GM04504 (cell line): ENCODE measurements at regions not wholly inside any gene's neighbourhood (a gene's known extent, or its start where the extent isn't known, plus 50 kb on each side); places are given as distances from the start of the nearest gene placed in this dataset.

Experiments
- DNase-seq: peaks from one replicate; pipeline ENCODE4 v3.0.0-alpha.2; 2012; ENCODE audit warnings: low read depth

GRCh38 chr20:60430516-60431001, 472.3 kb downstream of the CDH26 start:
- DNase-seq = no peak

DNA sequence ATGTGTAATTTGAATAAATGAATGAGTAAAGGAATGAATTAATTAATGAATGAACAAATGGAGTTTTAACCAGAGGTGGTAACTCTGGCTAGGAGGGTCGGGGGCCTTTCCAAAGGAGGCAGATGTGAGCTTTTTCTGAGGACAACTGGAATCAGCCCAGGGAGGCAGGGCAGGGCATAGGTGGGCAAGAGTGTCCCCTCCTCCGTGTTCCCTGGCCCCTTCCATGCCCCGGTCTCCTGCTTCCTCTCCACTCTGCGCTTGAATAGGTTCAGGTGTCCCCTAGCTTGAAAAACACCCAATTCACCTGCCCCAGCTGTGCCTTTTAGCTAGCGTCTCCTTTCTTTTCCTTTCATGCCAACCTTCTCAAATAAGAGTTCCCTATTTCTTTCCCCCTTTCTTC, 473.1 kb downstream of the CDH26 start:
- DNase-seq = no peak

DNA sequence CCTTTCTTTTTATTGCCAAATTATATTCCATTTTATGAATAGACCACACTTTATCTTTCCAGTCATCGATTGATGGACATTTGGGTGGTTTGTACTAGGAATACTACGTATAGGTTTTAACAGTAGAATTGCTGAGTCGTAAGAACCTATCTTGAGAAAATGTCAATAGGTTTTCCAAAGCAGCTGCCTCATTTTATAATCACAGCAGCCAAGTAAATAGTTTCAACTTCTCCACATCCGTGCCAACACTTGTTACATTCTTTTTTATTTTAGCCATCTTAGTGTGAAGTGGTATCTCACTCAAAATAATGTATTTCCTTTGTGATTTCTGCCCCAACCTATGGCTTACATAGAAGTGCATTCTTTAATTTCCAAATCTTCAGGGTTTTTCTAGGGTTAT, 479.2 kb downstream of the CDH26 start:
- no peak for DNase-seq

- no peak for DNase-seq
These were observed 488.3 kb downstream of the CDH26 start for GRCh38 chr20:60446267-60447111.

GRCh38 chr20:60447703-60448102, 489.5 kb downstream of the CDH26 start:
- DNase-seq = no peak

- DNase-seq = no peak
These were observed 495.4 kb downstream of the CDH26 start for GRCh38 chr20:60453388-60454246.

DNA sequence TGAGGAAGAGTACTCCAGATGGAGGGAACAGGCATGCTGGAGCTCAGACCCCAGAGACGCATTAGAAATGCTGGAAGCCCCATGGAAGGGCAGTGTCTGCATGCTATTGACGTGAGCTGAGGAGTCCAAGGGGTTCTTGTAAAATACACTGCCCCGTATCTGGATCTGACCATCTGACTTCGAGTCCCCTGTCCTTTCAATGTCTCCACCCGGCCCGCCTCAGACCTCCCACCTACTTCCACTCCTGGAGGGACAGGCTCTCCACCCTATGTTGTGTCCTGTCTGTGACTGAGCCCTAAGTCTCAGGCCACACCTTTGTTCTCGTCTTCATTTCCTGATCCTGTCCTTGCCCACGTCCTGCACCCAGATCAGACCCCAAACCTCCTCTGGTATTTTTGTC, 496.3 kb downstream of the CDH26 start:
- no peak for DNase-seq

DNA sequence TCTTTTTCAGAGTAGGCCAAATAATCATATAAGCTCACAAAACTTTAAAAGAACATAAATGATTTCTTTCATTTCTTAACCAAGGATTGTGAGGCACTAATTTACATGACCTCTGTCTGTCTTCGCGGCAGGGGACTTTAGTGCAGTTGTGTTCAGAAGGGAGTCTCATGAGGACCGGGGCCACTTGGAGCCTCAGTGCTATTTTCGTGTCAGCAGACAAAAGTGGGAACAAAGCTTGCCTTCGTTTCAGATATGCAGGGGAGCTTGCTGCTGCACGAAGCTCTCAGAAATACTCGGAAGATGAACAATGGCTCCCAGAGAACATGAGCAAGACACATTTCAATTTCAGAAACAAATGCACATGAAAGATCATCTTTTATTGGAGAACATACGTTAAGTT, 497.0 kb downstream of the CDH26 start:
- DNase-seq = no peak

DNA sequence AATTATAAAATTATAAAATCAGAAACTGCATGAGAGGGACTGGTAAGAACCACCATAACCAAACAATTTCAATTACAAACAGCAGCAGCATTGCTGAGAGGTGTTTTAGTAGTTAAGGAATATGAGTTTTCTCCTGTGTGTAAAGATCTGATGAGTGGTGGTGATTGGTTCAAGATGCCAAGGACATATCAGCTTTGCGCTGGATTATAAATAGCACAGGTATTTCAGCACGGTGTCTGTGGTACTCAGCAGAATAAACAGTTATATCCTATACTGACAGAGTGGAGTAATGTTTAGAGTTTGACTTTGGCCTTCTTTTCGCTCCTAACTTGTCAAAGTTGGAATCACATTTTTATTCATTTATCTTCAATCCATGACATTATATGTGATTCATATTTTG, 501.0 kb downstream of the CDH26 start:
- DNase-seq = no peak

DNA sequence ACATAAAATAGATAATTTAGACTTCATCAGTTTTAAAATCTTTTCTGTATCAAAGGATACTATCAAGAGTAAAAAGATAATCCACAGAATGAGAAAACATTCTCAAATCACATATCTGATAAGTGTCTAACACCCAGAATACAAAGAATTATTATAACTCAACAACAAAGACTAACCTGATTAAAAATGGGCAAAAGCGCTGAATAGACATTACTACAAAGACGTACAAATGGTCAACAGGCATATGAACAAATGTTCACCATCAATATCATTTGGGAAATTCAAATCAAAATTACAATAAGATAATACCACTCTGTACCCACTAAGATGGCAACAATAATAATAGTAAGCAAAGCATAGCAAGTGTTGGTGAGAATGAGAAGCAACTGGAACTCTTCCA, 503.8 kb downstream of the CDH26 start:
- no peak for DNase-seq

DNA sequence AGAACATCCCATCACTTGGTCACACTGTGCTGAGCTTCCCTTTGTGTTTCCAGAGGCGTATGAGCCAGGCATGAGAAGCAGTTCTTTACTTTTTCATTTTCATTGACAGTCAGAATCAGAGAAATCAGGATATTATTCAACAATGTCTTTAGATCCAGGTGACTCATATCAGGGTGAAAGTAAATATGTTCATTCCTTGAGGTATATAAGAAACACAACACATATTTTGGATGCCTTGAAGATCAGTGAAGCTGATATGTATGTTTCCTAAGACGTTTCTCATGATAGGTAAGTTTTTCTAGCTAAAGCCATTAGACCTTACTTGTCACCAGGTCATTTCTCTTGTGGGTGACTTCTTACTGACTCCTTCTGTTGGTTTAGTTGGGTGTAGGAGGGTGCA, 505.6 kb downstream of the CDH26 start:
- DNase-seq = no peak

GRCh38 chr20:60465439-60465838, 507.2 kb downstream of the CDH26 start:
- no peak for DNase-seq

DNA sequence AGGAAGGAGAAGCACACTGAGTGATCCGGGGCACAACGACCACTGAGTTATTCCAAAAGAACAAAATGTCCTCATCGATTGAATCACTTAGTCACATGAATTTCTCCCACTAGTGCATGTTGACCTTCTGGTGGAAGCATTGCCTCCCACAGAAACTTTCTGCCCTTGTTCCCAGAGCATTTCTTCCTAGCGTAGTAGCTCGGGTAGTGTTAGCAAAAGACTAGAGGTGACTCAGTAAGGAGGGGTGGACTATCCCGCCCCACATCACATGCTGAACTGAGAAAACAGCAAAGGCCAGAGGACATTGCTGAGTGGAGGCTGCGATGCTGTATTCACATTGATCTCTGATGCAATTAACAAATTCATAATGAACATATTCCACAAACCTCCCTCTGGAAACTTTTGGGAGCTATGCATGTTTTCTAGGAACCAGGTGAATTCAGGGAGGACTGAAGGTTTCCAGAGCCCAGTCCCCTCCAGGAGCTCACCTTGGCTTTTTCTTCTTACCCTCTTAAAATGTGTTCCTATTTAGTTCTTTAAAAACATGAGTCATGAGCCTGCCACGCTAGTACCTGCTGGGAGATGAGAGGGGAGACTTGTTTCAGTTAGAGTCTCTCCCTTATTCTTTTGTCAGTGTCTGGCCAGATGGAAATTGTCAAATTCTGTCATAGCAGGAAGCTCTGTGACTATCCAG, 507.9 kb downstream of the CDH26 start:
- no peak for DNase-seq

GRCh38 chr20:60466687-60467022, 508.4 kb downstream of the CDH26 start:
- no peak for DNase-seq

DNA sequence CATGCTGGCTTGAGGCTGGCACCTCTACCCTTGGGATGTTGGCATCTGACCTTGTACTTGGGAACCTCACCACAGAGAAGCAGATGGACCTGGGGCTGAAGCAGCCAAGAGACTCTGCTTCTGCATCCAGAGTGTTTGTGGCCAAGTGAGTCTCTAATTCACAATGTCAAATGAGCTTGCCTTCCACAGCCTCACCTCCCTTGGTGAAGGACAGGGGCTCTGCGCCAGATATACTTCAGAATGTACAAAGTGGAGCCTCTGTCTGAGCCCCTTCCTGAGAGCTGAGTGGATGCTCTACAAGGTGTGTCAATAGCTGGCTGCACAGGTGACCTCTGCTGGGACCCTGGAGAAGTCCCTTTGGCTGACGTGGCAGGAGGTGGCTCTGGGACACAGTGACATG, 508.9 kb downstream of the CDH26 start:
- no peak for DNase-seq

GRCh38 chr20:60467771-60468170, 509.5 kb downstream of the CDH26 start:
- no peak for DNase-seq

- no peak for DNase-seq
These were observed 511.6 kb downstream of the CDH26 start for GRCh38 chr20:60469829-60470228.

DNA sequence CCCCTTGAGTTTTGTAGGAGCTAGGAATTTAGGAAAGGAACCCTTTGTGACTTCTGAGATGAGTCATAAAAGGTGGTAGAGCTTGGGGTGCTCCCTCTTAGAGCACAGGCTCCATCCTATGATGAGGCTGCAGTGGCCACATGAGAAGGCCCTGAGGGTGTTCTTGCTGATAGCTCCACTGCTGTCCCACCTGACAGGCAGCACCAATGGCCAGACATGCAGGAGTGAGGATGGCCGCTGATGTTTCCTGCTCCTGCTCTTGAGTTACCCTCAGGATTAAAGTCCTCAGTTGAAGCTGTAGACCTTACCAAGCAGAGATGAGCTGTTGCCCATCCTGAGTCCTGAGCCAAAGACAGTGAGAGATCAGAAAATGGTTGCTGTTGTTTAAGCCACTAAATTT, 512.1 kb downstream of the CDH26 start:
- DNase-seq = no peak

DNA sequence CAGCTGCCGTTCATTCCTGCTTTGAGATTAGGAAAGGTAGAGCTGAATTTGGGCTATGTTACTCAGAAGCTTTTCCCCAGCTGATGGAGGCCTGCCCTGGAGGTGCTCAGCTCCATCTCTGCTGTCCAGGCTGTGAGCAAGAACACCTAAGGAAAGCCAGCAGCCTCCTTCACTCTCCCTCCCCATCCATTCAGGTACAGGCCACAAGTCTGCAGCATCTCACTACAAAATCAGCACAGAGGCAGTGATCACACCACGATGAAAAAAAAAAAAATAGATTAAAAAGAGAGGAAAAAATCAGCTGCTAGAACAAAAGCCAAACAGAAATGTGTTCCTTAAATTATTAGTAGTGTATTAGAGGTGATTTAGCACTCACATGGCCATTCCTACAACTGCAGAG, 515.0 kb downstream of the CDH26 start:
- no peak for DNase-seq

- no peak for DNase-seq
These were observed 516.2 kb downstream of the CDH26 start for GRCh38 chr20:60474385-60474910.

DNA sequence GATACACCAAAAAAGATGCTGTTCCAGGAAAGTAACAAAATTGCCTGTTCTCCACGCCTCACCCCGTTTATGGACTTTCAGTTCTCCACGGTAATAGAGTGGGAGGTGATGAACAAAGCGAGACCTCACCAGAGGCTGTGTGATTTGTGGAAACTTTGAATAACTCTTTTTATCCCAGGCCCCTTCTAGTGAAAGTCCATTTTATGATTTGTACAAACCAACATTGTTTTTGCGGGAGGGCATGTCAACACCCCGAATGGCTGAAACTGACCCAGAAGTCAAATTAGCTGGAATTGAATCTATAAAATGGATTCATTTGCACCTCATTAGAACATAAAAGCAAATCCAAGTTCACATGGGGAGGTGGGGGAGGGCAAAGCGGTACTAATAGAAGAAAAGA, 517.8 kb downstream of the CDH26 start:
- DNase-seq = no peak

DNA sequence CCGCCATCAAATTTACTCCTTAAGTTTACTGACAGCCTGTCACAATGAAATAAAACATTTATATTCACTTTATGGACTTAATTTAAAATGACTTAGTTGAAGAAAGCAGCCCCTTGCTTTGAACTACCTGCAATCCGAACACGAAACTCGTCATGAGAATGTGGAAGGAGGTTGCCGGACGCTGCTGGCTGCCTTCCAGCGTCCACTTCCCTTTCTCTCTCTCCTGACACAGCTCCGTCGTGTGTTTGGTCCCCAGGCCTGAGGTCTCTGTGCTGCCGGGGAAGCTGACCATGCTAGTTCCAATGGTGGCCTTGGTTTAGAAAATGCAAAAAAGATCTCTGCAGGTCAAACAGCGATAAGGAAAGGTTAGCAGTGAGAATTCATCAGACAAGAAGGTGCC, 519.7 kb downstream of the CDH26 start:
- DNase-seq = no peak
